Prostate gland (tissue), 2 donors: ENCODE measurements at regions not wholly inside any gene's neighbourhood (a gene's known extent, or its start where the extent isn't known, plus 50 kb on each side); places are given as distances from the start of the nearest gene placed in this dataset.

Experiments
- DNase-seq: peaks from one replicate; pipeline ENCODE4 v3.0.0-alpha.2; 2019; ENCODE audit warnings: low spot score
- H3K27ac ChIP-seq, 2 donors: fragments of 200-600 bp; sonication (generic); 2 replicates each; pipeline ENCODE4 v1.5.1; 2017 to 2019
- H3K27me3 ChIP-seq: fragments of 200-600 bp; sonication (generic); replicated peaks from 2 replicates; pipeline ENCODE4 v1.5.1; 2019; ENCODE audit not compliant: insufficient read depth
- H3K36me3 ChIP-seq, 2 donors: fragments of 200-600 bp; sonication (generic); 1 replicate in 1 of 2; 2 replicates in 1 of 2; pipeline versions ENCODE4 v1.5.1 to v1.8.1; 2017 to 2019
- H3K4me1 ChIP-seq: fragments of 200-600 bp; sonication (generic); replicated peaks from 2 replicates; pipeline ENCODE4 v1.5.1; 2019
- H3K4me3 ChIP-seq, 2 donors: fragments of 200-600 bp; sonication (generic); 2 replicates each; pipeline ENCODE4 v1.5.1; 2017 to 2019
- H3K9me3 ChIP-seq: fragments of 200-600 bp; sonication (generic); 2 replicates; pipeline ENCODE4 v1.5.1; 2017
- POLR2A ChIP-seq: fragments of 450-650 bp; IDR thresholded peaks from one replicate; pipeline ENCODE4 v1.6.1; 2016; ENCODE audit warnings: antibody characterized with exemption, mild to moderate bottlenecking
- POLR2AphosphoS5 ChIP-seq: sonication (generic); formaldehyde crosslinking; IDR thresholded peaks from one replicate; pipeline ENCODE4 v1.6.1; 2017; ENCODE audit warnings: antibody characterized with exemption
- WGBS: methylation state at CpG from one replicate; pipeline ENCODE4 v1.1.5; 2018; 5-methylcytosine and 5-hydroxymethylcytosine counted together
- intact Hi-C: fragments of 100-400 bp; cut with DNase I; formaldehyde crosslinking; loops from one replicate; pipeline ENCODE4 v1.14.2; 2022
- TF ChIP-seq, protein P1 (sequence below), 4 experiments: fragments of 200-600 bp in 2 of 4; fragments of 450-650 bp in 2 of 4; sonication (generic) in 2 of 4; IDR thresholded peaks; 1 replicate in 3 of 4; 2 replicates in 1 of 4; pipeline ENCODE4 v1.5.1; 2016 to 2019; ENCODE audit warnings: antibody characterized with exemption in 4 of 4, mild to moderate bottlenecking in 2 of 4, moderate library complexity in 2 of 4

DNA sequence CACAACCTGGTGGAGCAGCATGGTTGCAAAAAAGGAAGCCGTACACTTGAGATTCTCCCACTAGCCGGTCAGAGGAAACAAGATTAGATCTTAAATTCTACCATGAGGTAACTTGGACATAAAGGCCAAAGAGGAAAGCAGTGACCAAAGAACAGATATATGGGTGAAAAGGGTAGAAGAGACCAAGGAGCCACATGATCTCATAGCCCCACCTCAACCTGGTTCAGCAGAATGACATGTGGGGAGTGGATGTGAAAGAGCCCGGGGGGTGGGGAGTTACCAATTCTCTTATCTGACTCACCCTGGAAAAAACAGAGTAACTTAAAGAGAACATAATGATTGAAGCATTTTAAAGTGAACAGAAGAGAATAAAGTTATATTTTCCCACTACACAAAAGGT, 683.0 kb downstream of the DSC3 start:
- intact Hi-C loops: no loop called here
- WGBS: 81% methylated on average over 3 of the region's 3 CpGs
- H3K9me3 ChIP-seq: no peaks in the 10 kb centered on the region

DNA sequence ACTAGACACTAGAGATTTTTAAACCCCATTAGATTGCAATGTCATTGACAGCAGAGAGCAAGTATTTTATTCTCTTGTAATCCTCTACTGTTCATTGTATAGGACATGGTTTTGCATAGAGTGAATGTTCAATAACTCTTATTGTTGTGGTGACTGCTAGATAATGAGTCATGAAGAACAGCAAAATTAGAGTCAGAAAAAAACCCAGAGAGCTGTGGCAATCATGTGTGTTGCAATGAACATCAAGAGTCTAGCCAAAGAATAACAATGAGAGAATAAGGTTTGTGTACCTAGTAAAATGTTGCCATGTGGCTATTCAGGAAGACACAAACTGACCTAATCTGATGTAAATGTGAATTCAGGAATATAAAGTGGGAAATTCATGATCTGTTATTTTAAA, 684.0 kb downstream of the DSC3 start:
- intact Hi-C loops: no loop called here
- Histone ChIP-seq H3K36me3 (no peaks in the 10 kb centered on the region), H3K27me3 (no peaks in the 10 kb centered on the region), H3K4me1 (no peaks in the 10 kb centered on the region), H3K9me3 (no peaks in the 10 kb centered on the region), H3K27ac (no peak overlapping the region), H3K4me3 (no peak overlapping the region)
- DNase-seq: no peak
- TF ChIP-seq POLR2A: no peak
- TF ChIP-seq, protein P1, sequence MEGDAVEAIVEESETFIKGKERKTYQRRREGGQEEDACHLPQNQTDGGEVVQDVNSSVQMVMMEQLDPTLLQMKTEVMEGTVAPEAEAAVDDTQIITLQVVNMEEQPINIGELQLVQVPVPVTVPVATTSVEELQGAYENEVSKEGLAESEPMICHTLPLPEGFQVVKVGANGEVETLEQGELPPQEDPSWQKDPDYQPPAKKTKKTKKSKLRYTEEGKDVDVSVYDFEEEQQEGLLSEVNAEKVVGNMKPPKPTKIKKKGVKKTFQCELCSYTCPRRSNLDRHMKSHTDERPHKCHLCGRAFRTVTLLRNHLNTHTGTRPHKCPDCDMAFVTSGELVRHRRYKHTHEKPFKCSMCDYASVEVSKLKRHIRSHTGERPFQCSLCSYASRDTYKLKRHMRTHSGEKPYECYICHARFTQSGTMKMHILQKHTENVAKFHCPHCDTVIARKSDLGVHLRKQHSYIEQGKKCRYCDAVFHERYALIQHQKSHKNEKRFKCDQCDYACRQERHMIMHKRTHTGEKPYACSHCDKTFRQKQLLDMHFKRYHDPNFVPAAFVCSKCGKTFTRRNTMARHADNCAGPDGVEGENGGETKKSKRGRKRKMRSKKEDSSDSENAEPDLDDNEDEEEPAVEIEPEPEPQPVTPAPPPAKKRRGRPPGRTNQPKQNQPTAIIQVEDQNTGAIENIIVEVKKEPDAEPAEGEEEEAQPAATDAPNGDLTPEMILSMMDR (IDR thresholded peaks at IDR 0.05): no peak

More for the DNA sequence above, 683.0 kb downstream of the DSC3 start:
- H3K4me1 ChIP-seq: no peaks in the 10 kb centered on the region
- no peaks in the 10 kb centered on the region for H3K27me3 ChIP-seq
- no peaks in the 10 kb centered on the region for H3K36me3 ChIP-seq
- DNase-seq: no peak
- H3K27ac ChIP-seq: no peak overlapping the region
- H3K4me3 ChIP-seq: no peak overlapping the region
- TF ChIP-seq POLR2AphosphoS5 (no peak), POLR2A (no peak)
- TF ChIP-seq, protein P1 (IDR thresholded peaks at IDR 0.05): no peak

DNA sequence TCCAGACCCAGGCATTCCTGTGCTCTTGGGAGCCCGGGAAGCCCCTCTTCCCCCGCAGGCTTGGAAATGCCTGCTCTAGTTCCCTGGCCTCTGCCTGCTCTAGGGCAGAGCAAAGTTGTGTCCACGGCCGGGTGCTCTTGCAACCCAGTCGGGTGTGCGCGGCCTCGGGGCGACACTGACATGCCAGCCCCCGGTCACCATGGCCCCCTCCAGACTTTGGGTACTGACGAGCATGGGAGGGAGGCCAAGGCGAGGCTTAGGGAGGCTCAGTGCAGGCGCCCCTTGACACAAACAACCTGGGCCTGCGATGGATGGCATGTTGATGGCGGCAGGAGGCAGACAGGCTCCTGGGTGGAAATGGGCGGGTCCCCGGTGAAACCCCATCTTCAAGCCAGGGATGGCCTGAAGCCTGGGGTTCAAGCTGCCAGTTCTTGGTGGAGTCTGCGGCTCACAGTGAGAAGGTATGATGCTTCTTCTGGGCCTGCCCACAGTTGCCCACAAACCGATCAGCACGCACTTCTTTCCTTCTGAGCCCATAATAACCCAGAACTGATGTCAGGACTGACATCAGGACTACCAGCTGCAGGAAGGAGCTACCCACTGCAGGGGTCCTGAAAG, 689.9 kb downstream of the DSC3 start:
- intact Hi-C loops: no loop called here
- no peak overlapping the region for H3K4me3 ChIP-seq
- no peaks in the 10 kb centered on the region for H3K27me3 ChIP-seq
- H3K9me3 ChIP-seq: no peaks in the 10 kb centered on the region
- no peak for DNase-seq
- H3K36me3 ChIP-seq: no peaks in the 10 kb centered on the region
- no peak overlapping the region for H3K27ac ChIP-seq
- 95% methylated on average over 13 of the region's 20 CpGs for WGBS
- no peak for TF ChIP-seq POLR2A
- TF ChIP-seq POLR2AphosphoS5: no peak
- TF ChIP-seq, protein P1 (IDR thresholded peaks at IDR 0.05): no peak
- no peaks in the 10 kb centered on the region for H3K4me1 ChIP-seq

DNA sequence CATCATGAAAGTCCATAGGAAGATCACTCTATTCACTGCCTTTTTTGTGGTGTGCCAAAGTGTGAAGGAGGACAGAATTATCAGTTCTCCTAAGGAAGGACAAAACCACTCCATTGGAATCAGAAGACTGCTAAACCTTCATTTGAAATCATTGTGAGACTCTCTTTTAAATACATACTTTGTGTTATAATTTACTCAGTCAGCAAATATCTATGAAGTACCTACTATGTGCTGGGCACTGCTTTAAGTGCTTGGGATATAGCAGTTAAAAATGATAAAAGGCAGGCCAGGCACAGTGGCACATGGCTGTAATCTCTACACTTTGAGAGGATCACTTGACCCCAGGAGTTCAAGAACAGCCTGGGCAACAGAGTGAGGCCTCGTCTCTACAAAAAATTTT, 692.3 kb downstream of the DSC3 start:
- DNase-seq: no peak
- Histone ChIP-seq H3K4me1 (no peaks in the 10 kb centered on the region), H3K27me3 (no peaks in the 10 kb centered on the region), H3K9me3 (no peaks in the 10 kb centered on the region), H3K36me3 (no peaks in the 10 kb centered on the region), H3K27ac (no peak overlapping the region), H3K4me3 (no peak overlapping the region)
- TF ChIP-seq POLR2AphosphoS5 (no peak), POLR2A (no peak)
- TF ChIP-seq, protein P1 (IDR thresholded peaks at IDR 0.05): no peak
- WGBS: 91% methylated on average over 1 of the region's 1 CpG
- intact Hi-C loops: no loop called here

DNA sequence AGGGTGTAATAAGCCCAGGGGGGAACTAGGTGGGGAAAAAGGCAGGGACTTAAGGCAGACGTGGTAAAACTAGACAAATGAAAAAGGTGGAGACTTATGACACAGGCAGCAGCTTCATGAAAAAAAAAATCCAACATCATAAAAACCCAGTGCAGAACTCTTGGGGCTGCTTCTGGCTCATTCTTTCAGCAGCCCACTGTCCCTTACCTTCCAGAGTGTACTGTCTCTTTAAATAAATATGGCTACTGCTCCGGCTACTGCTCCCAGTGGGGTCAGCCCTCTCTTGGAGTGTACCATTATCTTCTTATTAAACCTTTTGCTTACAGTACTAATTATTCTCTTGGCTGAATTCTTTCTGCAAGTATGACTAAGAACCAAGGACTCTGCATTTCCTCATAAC, 699.5 kb downstream of the DSC3 start:
- H3K9me3 ChIP-seq: no peaks in the 10 kb centered on the region
- H3K4me3 ChIP-seq: no peak overlapping the region
- DNase-seq: no peak
- no peak for TF ChIP-seq POLR2A
- no peak for TF ChIP-seq POLR2AphosphoS5
- TF ChIP-seq, protein P1 (IDR thresholded peaks at IDR 0.05): no peak
- H3K4me1 ChIP-seq: no peaks in the 10 kb centered on the region
- intact Hi-C loops: no loop called here
- H3K27ac ChIP-seq: no peak overlapping the region
- H3K36me3 ChIP-seq: no peaks in the 10 kb centered on the region
- WGBS: 65% methylated on average over 2 of the region's 2 CpGs
- no peaks in the 10 kb centered on the region for H3K27me3 ChIP-seq
